ENCODE measurements at regions not wholly inside any gene's neighbourhood (a gene's known extent, or its start where the extent isn't known, plus 50 kb on each side); places are given as distances from the start of the nearest gene placed in this dataset.

DNA sequence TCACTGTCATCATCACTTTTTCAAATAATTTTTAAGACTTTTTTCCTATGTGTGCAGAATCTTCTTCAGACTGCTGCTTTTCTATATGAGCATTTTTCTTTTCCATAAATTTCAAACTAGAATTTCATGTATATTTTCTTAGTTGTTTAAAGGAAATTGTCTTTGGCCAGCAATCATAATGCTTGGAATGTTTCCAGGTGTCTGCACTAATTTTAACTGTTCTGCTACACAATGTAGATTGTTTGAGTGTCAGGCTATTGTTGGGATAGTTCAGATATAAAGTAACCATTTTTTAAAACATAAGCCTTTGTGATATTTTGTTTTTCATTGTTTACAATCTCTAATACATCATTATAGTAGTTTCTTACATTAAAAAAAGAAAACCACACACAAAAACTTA, 1418.5 kb downstream of the EFNB2 start:
- Histone ChIP-seq H3K27me3 (ENCODE audit: control insufficient read depth in 1 of 2, insufficient read depth in 2 of 2, low read length in 2 of 2) (no peaks in the 10 kb centered on the region), H3K9ac (ENCODE audit: low read length in 2 of 2) (no peak overlapping the region), H3K9me3 (ENCODE audit: control insufficient read depth in 2 of 2, low read length in 2 of 2) (no peaks in the 10 kb centered on the region), H3K4me1 (ENCODE audit: control insufficient read depth, insufficient read depth, low read length) (no peaks in the 10 kb centered on the region), H3K27ac (ENCODE audit: low read length) (no peak overlapping the region), H3K36me3 (ENCODE audit: control insufficient read depth in 2 of 2, insufficient read depth in 2 of 2, low read length in 2 of 2) (no peaks in the 10 kb centered on the region), H3K4me3 (ENCODE audit: low read length in 2 of 2) (no peak overlapping the region)

GRCh38 chr13:105112561-105112960, 1422.9 kb downstream of the EFNB2 start:
- H3K27ac ChIP-seq (ENCODE audit: low read length): no peak overlapping the region
- no peaks in the 10 kb centered on the region for H3K36me3 ChIP-seq (ENCODE audit: control insufficient read depth in 2 of 2, insufficient read depth in 2 of 2, low read length in 2 of 2)
- H3K9me3 ChIP-seq (ENCODE audit: control insufficient read depth in 2 of 2, low read length in 2 of 2): no peaks in the 10 kb centered on the region
- no peak overlapping the region for H3K4me3 ChIP-seq (ENCODE audit: low read length in 2 of 2)
- H3K9ac ChIP-seq (ENCODE audit: low read length in 2 of 2): no peak overlapping the region
- no peaks in the 10 kb centered on the region for H3K27me3 ChIP-seq (ENCODE audit: control insufficient read depth in 1 of 2, insufficient read depth in 2 of 2, low read length in 2 of 2)
- no peaks in the 10 kb centered on the region for H3K4me1 ChIP-seq (ENCODE audit: control insufficient read depth, insufficient read depth, low read length)

GRCh38 chr13:105107781-105108180, 1427.7 kb downstream of the EFNB2 start:
- no peaks in the 10 kb centered on the region for H3K27me3 ChIP-seq (ENCODE audit: control insufficient read depth in 1 of 2, insufficient read depth in 2 of 2, low read length in 2 of 2)
- no peak overlapping the region for H3K4me3 ChIP-seq (ENCODE audit: low read length in 2 of 2)
- H3K9me3 ChIP-seq (ENCODE audit: control insufficient read depth in 2 of 2, low read length in 2 of 2): no peaks in the 10 kb centered on the region
- H3K36me3 ChIP-seq (ENCODE audit: control insufficient read depth in 2 of 2, insufficient read depth in 2 of 2, low read length in 2 of 2): no peaks in the 10 kb centered on the region
- H3K27ac ChIP-seq (ENCODE audit: low read length): no peak overlapping the region
- H3K4me1 ChIP-seq (ENCODE audit: control insufficient read depth, insufficient read depth, low read length): no peaks in the 10 kb centered on the region
- H3K9ac ChIP-seq (ENCODE audit: low read length in 2 of 2): no peak overlapping the region

- H3K36me3 ChIP-seq (ENCODE audit: control insufficient read depth in 2 of 2, insufficient read depth in 2 of 2, low read length in 2 of 2): no peaks in the 10 kb centered on the region
- H3K9me3 ChIP-seq (ENCODE audit: control insufficient read depth in 2 of 2, low read length in 2 of 2): no peaks in the 10 kb centered on the region
- H3K27me3 ChIP-seq (ENCODE audit: control insufficient read depth in 1 of 2, insufficient read depth in 2 of 2, low read length in 2 of 2): no peaks in the 10 kb centered on the region
- H3K4me1 ChIP-seq (ENCODE audit: control insufficient read depth, insufficient read depth, low read length): no peaks in the 10 kb centered on the region
- H3K9ac ChIP-seq (ENCODE audit: low read length in 2 of 2): no peak overlapping the region
- H3K4me3 ChIP-seq (ENCODE audit: low read length in 2 of 2): no peak overlapping the region
- H3K27ac ChIP-seq (ENCODE audit: low read length): no peak overlapping the region
Measured at GRCh38 chr13:105105471-105105870, 1430.0 kb downstream of the EFNB2 start.

- Histone ChIP-seq H3K36me3 (ENCODE audit: control insufficient read depth in 2 of 2, insufficient read depth in 2 of 2, low read length in 2 of 2) (no peaks in the 10 kb centered on the region), H3K4me3 (ENCODE audit: low read length in 2 of 2) (no peak overlapping the region), H3K27ac (ENCODE audit: low read length) (no peak overlapping the region), H3K27me3 (ENCODE audit: control insufficient read depth in 1 of 2, insufficient read depth in 2 of 2, low read length in 2 of 2) (no peaks in the 10 kb centered on the region), H3K9ac (ENCODE audit: low read length in 2 of 2) (no peak overlapping the region), H3K9me3 (ENCODE audit: control insufficient read depth in 2 of 2, low read length in 2 of 2) (no peaks in the 10 kb centered on the region), H3K4me1 (ENCODE audit: control insufficient read depth, insufficient read depth, low read length) (no peaks in the 10 kb centered on the region)
Measured at GRCh38 chr13:105097521-105097920, 1437.9 kb downstream of the EFNB2 start.

DNA sequence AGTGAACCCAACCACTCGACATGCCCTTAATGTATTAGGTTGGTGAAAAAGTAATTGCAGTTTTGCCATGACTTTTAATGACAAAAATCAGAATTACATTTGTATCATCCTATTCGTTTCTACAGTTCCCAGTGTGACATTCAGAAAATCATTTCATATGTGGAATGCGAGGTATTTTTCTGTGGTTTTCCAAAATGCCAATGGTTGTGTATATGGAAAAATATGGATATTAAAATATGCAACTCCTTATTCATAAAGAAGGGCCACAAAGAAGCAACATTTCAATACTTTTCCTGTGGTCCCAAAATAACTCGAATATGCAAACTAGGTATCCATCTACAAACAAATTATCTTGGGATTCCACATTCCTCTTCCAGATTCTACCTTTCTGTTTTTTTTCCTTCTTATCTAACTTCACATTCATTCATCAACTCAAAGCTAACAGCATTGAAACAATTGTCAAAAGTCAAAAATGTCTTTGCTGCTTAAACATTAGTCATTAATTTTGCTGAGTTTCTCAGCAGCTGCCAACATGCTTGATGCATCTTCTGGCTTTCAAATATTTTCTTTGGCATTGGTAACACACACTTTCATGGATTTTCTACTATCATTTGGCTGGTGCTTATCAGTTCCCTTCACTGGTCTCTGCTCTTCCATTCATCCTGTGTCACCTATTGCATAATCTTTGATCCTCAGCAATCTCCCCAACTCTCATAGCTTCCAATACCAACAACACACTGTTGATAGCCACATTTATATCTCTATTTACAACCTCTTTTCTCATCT, 1445.4 kb downstream of the EFNB2 start:
- no peaks in the 10 kb centered on the region for H3K4me1 ChIP-seq (ENCODE audit: control insufficient read depth, insufficient read depth, low read length)
- H3K4me3 ChIP-seq (ENCODE audit: low read length in 2 of 2): no peak overlapping the region
- no peaks in the 10 kb centered on the region for H3K9me3 ChIP-seq (ENCODE audit: control insufficient read depth in 2 of 2, low read length in 2 of 2)
- no peak overlapping the region for H3K9ac ChIP-seq (ENCODE audit: low read length in 2 of 2)
- no peak overlapping the region for H3K27ac ChIP-seq (ENCODE audit: low read length)
- H3K27me3 ChIP-seq (ENCODE audit: control insufficient read depth in 1 of 2, insufficient read depth in 2 of 2, low read length in 2 of 2): no peaks in the 10 kb centered on the region
- no peaks in the 10 kb centered on the region for H3K36me3 ChIP-seq (ENCODE audit: control insufficient read depth in 2 of 2, insufficient read depth in 2 of 2, low read length in 2 of 2)

DNA sequence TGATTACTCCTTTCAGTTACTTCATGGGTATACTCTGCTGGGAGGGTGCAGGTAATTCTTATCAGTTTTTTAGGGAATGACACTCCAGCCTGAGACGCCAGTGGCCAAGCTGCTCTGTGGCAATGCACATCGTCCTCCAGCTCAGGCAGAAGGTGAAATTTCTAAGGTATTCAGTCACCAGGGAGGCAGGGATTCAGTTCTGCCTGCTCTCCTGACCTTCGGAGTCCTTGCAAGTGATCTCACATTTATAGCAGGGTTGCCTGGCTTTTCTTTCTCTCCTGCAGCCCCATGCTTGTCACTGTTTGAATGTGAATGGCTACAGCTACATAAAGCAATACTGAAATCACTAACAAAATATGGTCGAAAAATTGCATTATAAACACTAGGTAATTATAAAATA, 1447.5 kb downstream of the EFNB2 start:
- Histone ChIP-seq H3K27me3 (ENCODE audit: control insufficient read depth in 1 of 2, insufficient read depth in 2 of 2, low read length in 2 of 2) (no peaks in the 10 kb centered on the region), H3K36me3 (ENCODE audit: control insufficient read depth in 2 of 2, insufficient read depth in 2 of 2, low read length in 2 of 2) (no peaks in the 10 kb centered on the region), H3K4me3 (ENCODE audit: low read length in 2 of 2) (no peak overlapping the region), H3K9me3 (ENCODE audit: control insufficient read depth in 2 of 2, low read length in 2 of 2) (no peaks in the 10 kb centered on the region), H3K27ac (ENCODE audit: low read length) (no peak overlapping the region), H3K9ac (ENCODE audit: low read length in 2 of 2) (no peak overlapping the region), H3K4me1 (ENCODE audit: control insufficient read depth, insufficient read depth, low read length) (no peaks in the 10 kb centered on the region)

DNA sequence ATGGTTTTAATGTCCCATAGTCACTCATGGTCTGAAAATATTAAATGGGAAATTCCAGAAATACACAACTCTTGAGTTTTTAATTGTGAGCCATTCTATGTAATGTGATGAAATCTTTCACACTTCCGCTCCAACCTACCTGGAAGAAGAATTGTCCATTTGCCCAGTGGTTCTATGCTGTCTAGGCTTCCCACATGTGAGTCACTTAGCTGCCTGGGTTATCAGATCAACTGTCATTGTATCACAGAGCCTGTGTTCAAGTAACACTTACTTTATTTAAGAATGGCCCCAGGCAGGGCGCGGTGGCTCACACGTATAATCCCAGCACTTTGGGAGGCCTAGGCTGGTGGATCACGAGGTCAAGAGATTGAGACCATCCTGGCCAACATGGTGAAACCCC, 1450.5 kb downstream of the EFNB2 start:
- H3K36me3 ChIP-seq (ENCODE audit: control insufficient read depth in 2 of 2, insufficient read depth in 2 of 2, low read length in 2 of 2): no peaks in the 10 kb centered on the region
- no peak overlapping the region for H3K27ac ChIP-seq (ENCODE audit: low read length)
- no peak overlapping the region for H3K9ac ChIP-seq (ENCODE audit: low read length in 2 of 2)
- H3K9me3 ChIP-seq (ENCODE audit: control insufficient read depth in 2 of 2, low read length in 2 of 2): no peaks in the 10 kb centered on the region
- no peak overlapping the region for H3K4me3 ChIP-seq (ENCODE audit: low read length in 2 of 2)
- H3K27me3 ChIP-seq (ENCODE audit: control insufficient read depth in 1 of 2, insufficient read depth in 2 of 2, low read length in 2 of 2): no peaks in the 10 kb centered on the region
- no peaks in the 10 kb centered on the region for H3K4me1 ChIP-seq (ENCODE audit: control insufficient read depth, insufficient read depth, low read length)

DNA sequence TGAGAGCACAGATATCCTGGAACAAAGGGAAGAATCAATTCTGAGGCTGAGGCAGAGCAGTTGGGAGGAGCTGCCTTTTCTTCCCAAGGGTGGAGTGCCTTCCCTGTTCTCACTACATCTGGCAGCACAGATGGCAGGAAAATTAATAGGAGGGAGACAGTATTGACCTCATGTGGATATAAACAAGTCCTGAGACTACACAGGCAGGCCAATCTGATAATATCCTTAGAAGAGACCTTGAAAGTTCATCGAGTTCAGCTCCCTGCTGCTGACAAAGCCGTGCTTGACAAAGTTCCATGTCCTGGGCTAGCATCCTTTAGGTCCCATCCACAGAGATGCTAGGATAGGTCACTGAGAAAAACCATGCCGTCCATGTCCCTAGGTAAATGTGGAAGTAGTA, 1451.5 kb downstream of the EFNB2 start:
- no peak overlapping the region for H3K27ac ChIP-seq (ENCODE audit: low read length)
- H3K9me3 ChIP-seq (ENCODE audit: control insufficient read depth in 2 of 2, low read length in 2 of 2): no peaks in the 10 kb centered on the region
- no peaks in the 10 kb centered on the region for H3K4me1 ChIP-seq (ENCODE audit: control insufficient read depth, insufficient read depth, low read length)
- no peaks in the 10 kb centered on the region for H3K27me3 ChIP-seq (ENCODE audit: control insufficient read depth in 1 of 2, insufficient read depth in 2 of 2, low read length in 2 of 2)
- no peak overlapping the region for H3K9ac ChIP-seq (ENCODE audit: low read length in 2 of 2)
- no peaks in the 10 kb centered on the region for H3K36me3 ChIP-seq (ENCODE audit: control insufficient read depth in 2 of 2, insufficient read depth in 2 of 2, low read length in 2 of 2)
- H3K4me3 ChIP-seq (ENCODE audit: low read length in 2 of 2): no peak overlapping the region

- H3K4me3 ChIP-seq (ENCODE audit: low read length in 2 of 2): no peak overlapping the region
- H3K4me1 ChIP-seq (ENCODE audit: control insufficient read depth, insufficient read depth, low read length): no peaks in the 10 kb centered on the region
- no peak overlapping the region for H3K9ac ChIP-seq (ENCODE audit: low read length in 2 of 2)
- no peaks in the 10 kb centered on the region for H3K36me3 ChIP-seq (ENCODE audit: control insufficient read depth in 2 of 2, insufficient read depth in 2 of 2, low read length in 2 of 2)
- H3K27me3 ChIP-seq (ENCODE audit: control insufficient read depth in 1 of 2, insufficient read depth in 2 of 2, low read length in 2 of 2): no peaks in the 10 kb centered on the region
- no peaks in the 10 kb centered on the region for H3K9me3 ChIP-seq (ENCODE audit: control insufficient read depth in 2 of 2, low read length in 2 of 2)
- no peak overlapping the region for H3K27ac ChIP-seq (ENCODE audit: low read length)
Measured at GRCh38 chr13:105074755-105075154, 1460.7 kb downstream of the EFNB2 start.

- H3K36me3 ChIP-seq (ENCODE audit: control insufficient read depth in 2 of 2, insufficient read depth in 2 of 2, low read length in 2 of 2): no peaks in the 10 kb centered on the region
- H3K27ac ChIP-seq (ENCODE audit: low read length): no peak overlapping the region
- no peaks in the 10 kb centered on the region for H3K27me3 ChIP-seq (ENCODE audit: control insufficient read depth in 1 of 2, insufficient read depth in 2 of 2, low read length in 2 of 2)
- no peaks in the 10 kb centered on the region for H3K9me3 ChIP-seq (ENCODE audit: control insufficient read depth in 2 of 2, low read length in 2 of 2)
- H3K4me3 ChIP-seq (ENCODE audit: low read length in 2 of 2): no peak overlapping the region
- H3K4me1 ChIP-seq (ENCODE audit: control insufficient read depth, insufficient read depth, low read length): no peaks in the 10 kb centered on the region
- H3K9ac ChIP-seq (ENCODE audit: low read length in 2 of 2): no peak overlapping the region
Measured at GRCh38 chr13:105073041-105073440, 1462.4 kb downstream of the EFNB2 start.
